ENCODE measurements at regions not wholly inside any gene's neighbourhood (a gene's known extent, or its start where the extent isn't known, plus 50 kb on each side); places are given as distances from the start of the nearest gene placed in this dataset.
A peak's percentile ranks its signal among the peaks of the same experiment; 100 is the strongest.

- H3K36me3 ChIP-seq (ENCODE audit: control insufficient read depth, insufficient read depth, low read length) = no peaks in the 10 kb centered on the region
- peak; percentile 97 for ATAC-seq
- peak; percentile 46 for FAIRE-seq
- TF ChIP-seq TAF15 (IDR thresholded peaks at IDR 0.05; ENCODE audit: low read depth, low read length) (no peak), ZNF3 (CRISPR knock-in tag; IDR thresholded peaks at IDR 0.05) (no peak), ZBTB1 (CRISPR knock-in tag; IDR thresholded peaks at IDR 0.05; ENCODE audit: borderline replicate concordance, low read depth) (no peak), ARID4B (CRISPR knock-in tag; IDR thresholded peaks at IDR 0.05) (no peak), CBFB (CRISPR knock-in tag; IDR thresholded peaks at IDR 0.05) (no peak), THAP7 (CRISPR knock-in tag; IDR thresholded peaks at IDR 0.05) (no peak), ZNF197 (CRISPR knock-in tag; IDR thresholded peaks at IDR 0.05; ENCODE audit: low read depth) (no peak), KDM2B (CRISPR knock-in tag; IDR thresholded peaks at IDR 0.05) (no peak), ETS1 (conservative IDR thresholded peaks at IDR 0.05; ENCODE audit: control insufficient read depth, low read depth, low read length) (no peak), ZBTB26 (CRISPR knock-in tag; IDR thresholded peaks at IDR 0.05) (no peak), TFAP4 (CRISPR knock-in tag; IDR thresholded peaks at IDR 0.05; ENCODE audit: borderline replicate concordance) (no peak), ZNF586 (CRISPR knock-in tag; conservative IDR thresholded peaks at IDR 0.05) (no peak), MCM2 (IDR thresholded peaks at IDR 0.05; ENCODE audit: low read depth) (no peak)
Observed at GRCh38 chr18:6482198-6482977, 67.7 kb upstream of the L3MBTL4 start.

More at GRCh38 chr18:6482198-6482977, 67.7 kb upstream of the L3MBTL4 start:
- Histone ChIP-seq H3K79me2 (ENCODE audit: control insufficient read depth, insufficient read depth, low read length) (no peaks in the 10 kb centered on the region), H3K9ac (ENCODE audit: insufficient read depth in 1 of 2, low read depth in 2 of 2, low read length in 2 of 2) (no peak overlapping the region), H3K27ac (ENCODE audit: extremely low read depth, low read depth, low read length) (no peak overlapping the region), H3K27me3 (ENCODE audit: control insufficient read depth in 2 of 2, insufficient read depth in 2 of 2, low read length in 2 of 2) (no peaks in the 10 kb centered on the region), H4K20me1 (replicated peaks; ENCODE audit: control insufficient read depth, insufficient read depth, low read length) (no peaks in the 10 kb centered on the region), H3K9me1 (ENCODE audit: control insufficient read depth, insufficient read depth, low read length) (no peaks in the 10 kb centered on the region), H3K4me2 (ENCODE audit: insufficient read depth, low read length) (no peak overlapping the region), H2AFZ (ENCODE audit: low read depth, low read length) (no peak overlapping the region), H3K9me3 (replicated peaks; ENCODE audit: control insufficient read depth, insufficient read depth, low read depth, low read length) (no peaks in the 10 kb centered on the region), H3K4me3 (no peak overlapping the region), H3K4me1 (replicated peaks in 1 of 2; ENCODE audit: control insufficient read depth in 2 of 2, insufficient read depth in 2 of 2, low read length in 2 of 2) (peaks cover 0 to 3% of the 10 kb centered on the region in 2 experiments; a peak in 1 of 5 replicates)
- POLR2A ChIA-PET = interaction anchor here (0.5 kb wide), 1 partner anchor 667 kb away, joined by 3 read pairs; no protein-coding TSS in a partner anchor
- no TSS peak for BruUV-seq (replicated peaks)
- in situ Hi-C loops (cut with MboI) = no loop called here
- CTCF ChIA-PET (ENCODE audit: low intra/inter-chr PET ratio) = interaction anchor here (0.6 to 0.7 kb wide), 2 partner anchors 637 to 1408 kb away, joined by 3 to 4 read pairs; no protein-coding TSS in a partner anchor
- peak; percentile 41 to 52 (median 47) for DNase-seq (ENCODE audit: extremely low read depth in 1 of 4, low spot score in 3 of 4)
- intact Hi-C loops (cut with micrococcal nuclease) = loop anchor here (10.0 kb wide), 1 partner anchor 608 kb away; no protein-coding TSS in a partner anchor
- under 1% methylated on average over 15 of the region's 15 CpGs for WGBS (ENCODE audit: insufficient coverage, low coverage, missing lambda C conversion rate)
